Globus pallidus (tissue), 1 donor: ENCODE measurements at regions not wholly inside any gene's neighbourhood (a gene's known extent, or its start where the extent isn't known, plus 50 kb on each side); places are given as distances from the start of the nearest gene placed in this dataset.
"Not testable (repeated sequence)": the region's sequence is repeated elsewhere in the genome, so short reads cannot be mapped to it uniquely, and the experiment has no call there.

ENCODE experiments used
- DNase-seq: peaks from one replicate; pipeline ENCODE4 v3.0.0-alpha.2; 2015; ENCODE audit warnings: low spot score

DNA sequence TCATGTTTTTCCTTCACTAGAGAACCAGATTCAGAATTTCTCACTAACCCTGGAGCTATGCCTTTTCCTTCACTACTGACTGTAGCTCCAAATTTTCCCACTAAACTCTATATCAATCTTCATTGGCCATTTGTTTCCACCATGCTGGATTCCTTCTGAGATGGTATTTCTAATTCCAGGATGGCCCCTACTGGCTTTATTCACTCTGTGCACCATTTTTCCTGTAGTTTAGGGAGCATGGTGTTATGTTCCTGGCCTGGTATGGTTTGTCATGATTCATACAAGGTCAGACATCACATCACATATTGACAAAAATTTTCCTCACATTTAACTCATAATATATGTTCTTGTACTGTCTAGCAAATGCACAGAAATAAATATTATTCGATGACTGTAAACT lies 229.2 kb upstream of the TFPI start:
- DNase-seq: no peak

DNA sequence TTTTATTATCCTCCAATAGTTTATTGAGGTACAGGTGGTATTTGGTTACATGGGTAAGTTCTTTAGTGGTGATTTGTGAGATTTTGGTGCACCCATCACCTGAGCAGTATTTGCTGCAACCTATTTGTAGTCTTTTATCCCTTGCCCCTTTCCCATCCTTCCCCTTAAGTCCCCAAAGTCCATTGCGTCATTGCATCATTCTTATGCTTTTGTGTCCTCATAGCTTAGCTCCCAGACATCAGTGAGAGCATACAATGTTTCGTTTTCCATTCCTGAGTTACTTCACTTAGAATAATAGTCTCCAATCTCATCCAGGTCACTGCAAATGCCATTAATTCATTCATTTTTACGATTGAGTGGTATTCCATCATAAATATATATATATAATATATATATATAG lies 229.9 kb upstream of the TFPI start:
- DNase-seq: not testable (repeated sequence)

DNA sequence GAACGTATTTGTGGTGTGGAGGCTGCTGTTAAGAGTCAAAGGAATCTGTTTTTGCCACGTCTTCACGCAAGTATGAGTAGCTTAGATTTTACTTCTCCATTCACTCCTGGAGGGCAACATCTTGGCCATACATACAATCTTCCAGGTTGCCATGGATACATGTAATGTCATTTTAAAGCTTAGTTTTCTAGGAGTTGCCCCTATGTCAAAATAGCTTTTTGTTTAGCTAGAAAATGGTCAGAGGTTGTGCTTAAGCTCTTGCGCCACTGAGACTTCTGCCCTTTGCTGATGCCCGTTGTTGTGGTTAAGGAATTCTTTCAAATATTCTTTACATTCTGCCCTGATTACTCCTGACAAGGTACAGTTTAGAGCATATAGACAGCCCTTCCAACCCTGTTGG lies 245.4 kb upstream of the TFPI start:
- no peak for DNase-seq

DNA sequence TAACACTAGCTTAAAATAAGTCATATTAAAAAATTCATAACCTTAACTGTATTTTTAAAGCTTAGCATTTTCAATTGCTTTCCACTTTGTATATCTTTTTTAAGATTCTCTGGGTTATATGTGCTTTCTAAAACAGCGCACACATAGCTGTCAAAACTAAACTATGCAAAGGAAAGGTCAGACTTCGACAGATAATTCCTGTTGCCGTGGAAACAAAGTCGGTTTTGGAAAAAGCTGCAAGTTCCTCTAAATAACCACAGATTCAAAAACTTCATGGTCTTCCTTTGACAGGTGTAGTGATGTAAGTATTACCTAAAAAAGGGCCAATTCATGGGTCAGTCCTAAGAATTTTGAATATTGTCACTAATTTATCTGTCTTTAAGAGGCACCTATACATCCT lies 249.6 kb upstream of the TFPI start:
- no peak for DNase-seq

DNA sequence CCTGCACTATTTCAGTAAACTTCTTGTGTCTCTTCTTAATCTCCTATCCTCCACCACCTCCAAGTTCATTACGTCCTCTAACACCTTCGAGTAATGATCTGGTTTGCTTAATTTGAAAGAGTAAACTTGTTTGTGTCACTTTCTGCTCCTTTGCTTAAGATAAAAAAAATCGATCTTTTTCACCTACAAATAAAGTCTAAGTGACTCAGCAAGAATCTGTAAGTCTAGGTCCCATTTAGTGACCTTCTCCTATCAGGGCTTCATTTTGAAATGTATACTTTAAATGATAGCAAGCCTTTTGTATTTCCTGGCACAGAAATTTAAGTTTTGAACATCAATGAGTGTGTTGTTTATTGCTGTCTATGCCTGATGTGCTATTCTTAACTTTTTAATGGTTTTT lies 260.9 kb upstream of the TFPI start:
- DNase-seq: no peak

DNA sequence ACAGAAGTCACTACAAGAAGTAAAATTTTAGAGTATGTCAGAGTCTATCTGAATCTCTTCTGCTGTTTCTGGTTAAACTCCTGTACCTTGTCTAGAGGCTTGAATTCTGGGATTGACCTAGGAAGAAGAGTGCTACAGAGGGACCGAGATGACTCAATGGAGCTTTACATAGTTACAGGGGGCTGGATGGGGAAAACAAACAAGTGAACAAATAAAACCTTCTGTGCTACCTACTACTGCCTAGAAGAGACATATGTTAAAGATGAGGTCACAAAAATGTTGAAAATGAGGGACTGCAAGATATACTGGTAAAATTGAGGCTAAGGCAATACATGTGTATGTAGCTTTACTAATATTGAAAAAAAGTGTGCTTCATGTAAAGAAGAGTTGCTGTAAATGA lies 265.4 kb upstream of the TFPI start:
- DNase-seq: no peak

DNA sequence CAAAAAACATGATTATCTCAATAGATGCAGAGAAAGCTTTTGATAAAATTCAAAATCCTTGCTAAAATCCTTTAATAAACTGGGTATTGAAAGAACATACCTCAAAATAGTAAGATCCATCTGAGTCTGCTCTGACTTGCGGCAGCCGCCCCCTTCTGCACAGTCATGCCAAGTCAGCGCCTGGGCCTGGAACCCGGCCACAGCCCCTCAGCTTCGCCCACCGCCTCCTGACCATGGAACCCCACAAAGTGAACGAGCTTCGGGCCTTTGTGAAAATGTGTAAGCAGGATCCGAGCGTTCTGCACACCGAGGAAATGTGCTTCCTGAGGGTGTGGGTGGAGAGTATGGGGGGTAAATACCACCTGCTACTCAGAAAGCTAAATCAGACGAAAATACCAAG lies 270.9 kb upstream of the TFPI start:
- DNase-seq: no peak

DNA sequence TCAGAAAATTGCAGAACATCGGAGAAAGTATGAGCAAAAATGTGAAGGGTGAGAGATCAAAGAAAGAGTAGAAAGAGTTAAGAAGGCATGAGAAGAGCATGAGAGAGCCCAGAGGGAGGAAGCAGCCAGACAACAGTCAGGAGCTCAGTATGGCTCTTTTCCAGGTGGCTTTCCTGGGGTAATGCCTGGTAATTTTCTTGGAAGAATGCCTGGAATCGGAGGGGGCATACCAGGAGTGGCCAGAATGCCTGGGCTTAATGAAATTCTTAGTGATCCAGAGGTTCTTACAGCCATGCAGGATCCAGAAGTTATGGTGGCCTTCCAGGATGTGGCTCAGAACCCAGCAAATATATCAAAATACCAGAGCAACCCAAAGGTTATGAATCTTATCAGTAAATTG lies 271.8 kb upstream of the TFPI start:
- no peak for DNase-seq

DNA sequence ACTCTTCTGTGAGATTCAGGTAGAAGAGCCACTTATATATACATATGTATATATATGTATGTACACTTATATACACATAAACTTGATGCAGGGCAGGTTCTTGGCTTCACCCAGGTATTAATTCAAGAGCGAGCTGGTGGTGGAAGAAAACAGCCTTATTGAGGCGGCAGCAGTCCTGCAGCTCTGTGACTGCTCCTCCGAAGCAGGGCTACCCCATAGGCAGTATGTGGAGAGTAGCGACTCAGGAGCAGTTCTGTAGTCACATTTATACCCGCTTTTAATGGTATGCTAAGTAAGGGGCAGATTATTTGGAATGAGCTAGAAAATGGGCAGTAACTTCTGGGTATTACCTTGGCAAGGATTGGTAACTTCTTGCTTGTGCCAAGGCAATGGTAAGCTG lies 280.6 kb upstream of the TFPI start:
- DNase-seq: no peak

DNA sequence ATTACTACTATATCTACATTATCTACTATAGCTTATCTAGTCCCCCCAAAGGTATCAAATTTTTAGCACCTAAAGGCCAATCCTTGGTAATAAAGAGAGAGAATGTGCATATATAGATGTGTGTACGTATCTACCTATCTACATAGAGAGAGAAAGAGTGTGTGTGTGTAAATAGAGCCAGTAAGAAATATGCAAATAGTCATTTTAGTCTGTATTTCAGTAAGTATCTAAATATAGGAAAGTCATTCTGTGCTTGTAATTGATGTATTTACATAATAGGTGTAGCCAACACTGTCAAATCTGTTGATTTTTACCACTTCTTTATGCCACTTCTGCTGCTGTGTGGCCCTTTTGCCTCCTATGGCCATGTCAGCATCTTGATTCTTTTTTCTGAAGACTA lies 284.5 kb upstream of the TFPI start:
- DNase-seq: no peak

DNA sequence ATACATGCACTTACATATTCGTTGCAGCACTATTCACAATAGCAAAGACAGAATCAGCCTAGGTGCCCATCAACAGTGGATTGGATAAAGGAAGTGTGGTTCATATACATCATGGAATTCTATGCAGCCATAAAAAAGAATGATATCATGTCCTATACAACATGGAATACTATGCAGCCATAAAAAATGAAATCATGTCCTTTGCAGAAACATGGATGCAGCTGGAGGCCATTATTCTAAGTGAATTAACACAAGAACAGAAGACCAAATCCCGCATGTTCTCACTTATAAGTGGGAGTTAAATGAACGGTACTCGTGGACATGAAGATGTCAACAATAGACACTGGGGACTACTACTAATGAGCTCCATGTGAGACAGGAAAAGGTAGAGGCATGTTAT lies 288.1 kb upstream of the TFPI start:
- DNase-seq: no peak

DNA sequence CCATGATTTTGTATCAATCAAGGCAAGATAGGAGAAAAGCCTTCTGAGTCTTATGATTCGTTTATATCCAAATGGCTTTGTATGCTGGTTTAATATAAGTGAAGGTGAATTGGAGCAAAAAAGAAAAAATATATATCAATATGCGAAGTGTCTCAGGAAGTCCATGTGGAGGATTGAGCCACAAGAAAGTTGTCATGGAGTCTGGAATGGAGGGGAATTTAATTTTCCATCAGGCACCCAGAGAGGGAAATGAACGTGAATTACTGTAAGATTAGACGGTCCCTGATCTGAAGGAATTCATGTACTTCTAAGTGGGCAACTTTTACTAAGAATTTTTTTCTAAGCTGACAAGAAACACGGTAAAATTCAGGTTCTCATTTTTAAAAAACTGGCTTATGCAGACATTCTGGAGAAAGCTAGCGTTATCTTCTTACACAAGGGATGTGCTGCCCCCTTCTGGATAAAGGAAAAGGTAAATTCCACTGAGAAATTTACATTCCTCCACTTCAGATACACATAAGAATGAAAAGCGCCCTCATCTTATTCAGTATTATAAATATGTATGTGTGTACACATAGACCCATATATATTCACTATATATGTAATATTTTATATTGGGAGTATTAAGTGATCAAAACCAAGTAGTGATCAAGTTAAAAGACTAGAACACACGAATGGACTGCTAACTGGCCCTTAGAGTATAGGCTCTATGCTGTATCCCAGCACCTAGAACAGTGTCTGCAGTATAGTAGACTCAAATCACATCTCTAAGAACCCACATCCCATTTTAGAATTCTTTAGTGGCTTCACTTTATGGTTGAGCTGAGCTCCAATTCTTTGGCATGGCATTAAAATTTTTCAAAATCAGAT lies 289.0 kb upstream of the TFPI start:
- peak; percentile 65 for DNase-seq

DNA sequence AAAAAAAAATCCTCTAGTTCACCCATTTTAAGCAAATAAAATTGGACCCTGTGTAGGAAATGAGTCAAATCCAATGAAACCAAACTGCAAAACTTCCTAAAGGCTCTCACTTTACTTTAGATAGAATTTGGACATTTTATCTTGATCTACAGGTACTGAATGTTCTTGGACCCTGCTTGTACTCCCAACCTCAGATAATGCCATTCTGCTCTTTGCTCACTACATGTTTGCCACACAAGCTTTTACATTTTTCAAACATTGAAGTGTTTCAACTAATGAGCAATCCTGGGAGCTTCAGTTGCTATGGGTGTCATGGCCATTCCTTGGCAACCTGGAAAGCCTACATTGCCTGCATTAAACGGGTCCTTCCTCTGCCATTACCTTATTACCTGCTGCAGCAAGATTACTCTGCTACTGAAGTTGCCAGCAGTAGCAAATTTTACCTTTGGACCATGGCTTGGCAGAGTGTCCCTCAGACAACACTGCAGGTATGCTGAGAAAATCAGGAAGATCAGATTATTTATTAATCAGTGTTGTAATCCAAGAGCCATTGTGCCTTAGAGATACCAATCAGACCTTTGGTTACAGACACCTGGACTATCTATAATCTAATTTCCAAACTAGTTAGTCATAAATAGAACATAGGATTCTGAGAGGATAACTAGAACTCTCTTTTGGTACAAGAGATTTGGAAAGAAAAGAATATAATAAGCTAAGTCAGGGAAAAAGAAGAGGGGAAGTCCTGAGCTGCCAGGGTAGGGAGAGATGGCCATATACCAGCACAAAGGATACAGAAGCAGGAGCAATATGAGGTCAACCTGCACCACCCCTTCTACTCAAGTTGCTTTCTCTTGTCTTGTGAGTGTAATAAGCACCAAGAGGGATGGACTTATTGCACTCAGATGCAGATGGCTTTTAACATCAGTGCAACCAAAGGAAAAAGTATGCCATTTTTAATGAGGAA lies 293.3 kb upstream of the TFPI start:
- no peak for DNase-seq

DNA sequence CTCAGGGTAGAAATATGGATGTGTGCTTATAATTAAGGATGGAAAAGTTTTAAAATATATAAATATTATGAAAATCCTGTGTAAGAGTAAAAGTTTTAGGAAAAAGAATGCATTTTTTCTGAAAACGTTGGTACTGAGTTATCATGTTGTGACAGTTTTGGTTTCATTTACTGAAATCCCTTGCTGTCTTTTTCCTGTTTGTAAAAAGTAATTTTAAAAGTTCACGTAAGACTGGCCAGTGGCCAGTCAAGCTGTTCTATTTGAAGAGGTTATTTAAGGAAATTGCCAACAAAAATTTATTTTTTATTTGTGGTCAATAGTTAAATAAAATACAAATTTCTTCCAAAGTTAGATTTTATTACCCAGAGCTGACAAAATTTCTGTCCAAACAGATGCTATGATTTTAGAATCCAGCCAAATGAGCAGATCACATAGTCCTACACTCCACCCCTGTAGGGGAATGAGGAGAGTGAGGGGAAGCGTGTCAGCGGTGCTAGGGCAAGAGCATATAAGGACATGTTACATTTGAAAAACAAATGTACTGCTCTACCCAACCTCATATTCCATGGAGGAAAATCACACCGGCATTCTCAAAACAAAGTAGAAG lies 297.8 kb upstream of the TFPI start:
- no peak for DNase-seq

DNA sequence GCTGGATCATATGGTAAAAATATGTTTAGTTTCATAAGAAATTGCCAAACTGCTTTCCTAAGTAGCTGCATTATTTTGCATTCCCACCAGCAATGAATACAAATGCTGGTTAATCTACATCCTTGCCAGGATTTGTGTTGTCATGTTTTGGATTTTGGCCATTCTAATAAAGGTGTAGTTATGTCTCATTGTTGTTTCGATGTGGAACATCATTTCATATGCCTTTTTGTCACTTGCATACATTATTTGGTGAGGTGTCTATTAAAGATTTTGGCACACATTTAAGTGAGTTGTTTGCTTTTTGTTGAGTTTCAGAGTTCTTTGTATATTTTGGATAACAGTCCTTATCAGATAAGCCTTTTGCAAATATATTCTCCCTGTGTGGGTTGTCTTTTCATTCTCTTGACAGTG lies 299.2 kb upstream of the TFPI start:
- no peak for DNase-seq

DNA sequence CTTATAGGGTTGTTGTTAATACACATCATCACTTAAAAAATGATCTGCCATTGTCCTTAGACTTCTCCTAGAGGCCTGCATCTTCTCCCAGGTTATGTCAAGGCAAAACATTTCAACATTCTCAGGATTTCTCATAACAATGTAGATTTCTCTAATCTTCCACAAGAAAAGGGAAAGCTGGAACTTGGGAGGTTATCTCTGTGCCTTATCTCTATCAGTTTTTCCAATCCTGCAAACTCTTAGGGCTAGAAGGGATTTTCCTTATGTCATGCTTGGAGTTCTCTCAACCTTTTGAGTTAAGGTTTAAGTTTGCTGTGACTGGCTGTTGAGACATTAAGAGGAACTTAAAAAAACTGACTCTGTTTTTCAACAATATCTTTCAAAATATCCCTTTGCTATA lies 300.6 kb upstream of the TFPI start:
- no peak for DNase-seq

DNA sequence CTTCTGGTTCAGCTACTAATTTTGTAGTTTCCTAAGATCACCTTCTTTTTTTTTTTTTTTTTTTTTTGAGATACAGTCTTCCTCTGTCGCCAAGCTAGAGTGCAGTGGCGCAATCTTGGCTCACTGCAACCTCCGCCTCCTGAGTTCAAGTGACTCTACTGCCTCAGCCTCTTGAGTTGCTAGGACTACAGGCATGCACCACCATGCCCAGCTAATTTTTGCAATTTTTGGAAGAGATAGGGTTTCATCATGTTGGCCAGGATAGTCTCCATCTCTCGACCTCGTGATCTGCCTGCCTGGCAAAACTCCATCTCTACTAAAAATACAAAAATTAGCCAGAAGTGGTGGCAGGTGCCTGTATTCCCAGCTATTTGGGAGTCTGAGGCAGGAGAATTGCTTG lies 301.5 kb upstream of the TFPI start:
- no peak for DNase-seq

DNA sequence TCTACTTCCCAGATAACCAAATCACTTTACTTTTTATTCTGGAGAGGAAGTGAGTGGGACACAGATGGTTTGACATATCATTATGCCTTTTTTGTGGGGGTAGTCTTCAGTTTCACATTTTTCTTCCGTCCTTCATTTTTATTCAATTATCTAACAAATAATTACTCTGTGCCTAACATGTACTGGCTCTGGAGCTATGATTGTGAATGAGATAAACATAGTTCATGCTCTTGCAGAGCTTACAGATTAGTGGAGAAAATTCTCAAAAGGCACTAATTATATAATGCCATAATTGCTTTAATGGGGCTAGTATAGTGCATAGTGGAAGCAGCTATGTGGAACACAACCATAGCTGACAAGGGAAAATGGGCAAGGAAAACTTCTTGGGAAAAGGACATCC lies 303.6 kb upstream of the TFPI start:
- DNase-seq: no peak

DNA sequence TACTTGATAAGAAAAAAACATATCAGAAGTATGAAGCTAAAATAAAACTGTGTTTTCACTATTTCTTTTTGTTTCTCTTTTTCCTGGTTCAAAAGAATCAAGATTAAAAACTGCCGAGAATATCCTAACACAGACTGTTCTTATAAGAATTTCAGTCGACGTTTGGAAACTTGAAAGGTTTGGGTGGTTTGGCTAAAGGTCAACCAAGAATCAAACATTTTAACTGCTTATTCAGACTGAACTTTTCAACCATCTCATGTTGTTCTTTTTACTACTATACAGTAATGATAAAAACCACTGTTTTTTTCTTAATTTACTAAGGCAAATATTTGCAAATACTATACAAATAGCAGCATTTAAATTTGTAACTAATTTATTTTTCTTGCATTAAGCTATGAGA lies 308.5 kb upstream of the TFPI start:
- no peak for DNase-seq

DNA sequence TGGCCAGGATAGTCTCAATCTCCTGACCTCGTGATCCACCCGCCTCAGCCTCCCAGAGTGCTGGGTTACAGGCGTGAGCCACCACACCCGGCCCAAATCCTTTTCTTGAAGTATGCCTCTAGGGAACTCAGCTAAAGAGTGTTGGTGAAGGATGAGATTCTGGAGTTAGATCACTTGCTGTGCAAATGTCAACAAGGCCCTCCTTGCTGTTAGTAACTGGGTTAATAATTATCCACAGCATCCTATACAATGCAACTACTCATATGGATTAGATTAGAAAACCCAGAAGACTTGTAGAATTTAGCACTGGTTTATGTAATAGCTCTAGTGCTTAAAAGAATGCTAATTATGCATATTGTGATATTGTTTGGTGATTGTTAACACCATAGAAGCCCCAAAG lies 310.8 kb upstream of the TFPI start:
- no peak for DNase-seq

DNA sequence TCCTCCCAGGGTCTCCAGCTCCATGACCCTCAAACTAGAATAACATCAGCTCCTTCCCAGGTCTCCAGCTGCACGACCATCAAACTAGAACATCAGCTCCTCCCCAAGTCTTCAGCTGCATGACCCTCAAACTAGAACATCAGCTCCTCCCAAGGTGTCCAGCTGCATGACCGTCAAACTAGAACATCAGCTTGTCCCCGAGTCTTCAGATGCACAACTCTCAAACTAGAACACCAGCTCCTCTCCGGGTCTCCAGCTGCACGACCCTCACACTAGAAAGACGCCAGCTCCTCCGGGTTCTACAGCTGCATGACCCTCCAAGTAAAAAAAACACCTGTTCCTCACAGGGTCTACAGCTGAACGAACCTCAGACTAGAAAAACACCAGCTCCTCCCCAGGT lies 312.9 kb upstream of the TFPI start:
- no peak for DNase-seq

DNA sequence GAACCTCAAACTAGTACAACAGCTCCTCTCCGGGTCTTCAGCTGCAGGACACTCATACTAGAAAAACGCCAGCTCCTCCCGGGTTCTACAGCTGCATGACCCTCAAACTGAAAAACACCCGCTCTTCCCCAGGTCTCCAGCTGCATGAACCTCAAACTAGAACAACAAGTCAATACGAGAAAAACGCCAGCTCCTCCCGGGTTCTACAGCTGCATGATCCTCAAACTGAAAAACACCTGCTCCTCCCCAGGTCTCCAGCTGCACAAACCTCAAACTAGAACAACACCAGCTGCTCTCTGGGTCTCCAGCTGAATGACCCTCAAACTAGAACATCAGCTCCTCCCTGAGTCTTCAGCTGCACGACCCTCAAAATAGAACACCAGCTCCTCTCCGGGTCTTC lies 315.0 kb upstream of the TFPI start:
- DNase-seq: no peak

DNA sequence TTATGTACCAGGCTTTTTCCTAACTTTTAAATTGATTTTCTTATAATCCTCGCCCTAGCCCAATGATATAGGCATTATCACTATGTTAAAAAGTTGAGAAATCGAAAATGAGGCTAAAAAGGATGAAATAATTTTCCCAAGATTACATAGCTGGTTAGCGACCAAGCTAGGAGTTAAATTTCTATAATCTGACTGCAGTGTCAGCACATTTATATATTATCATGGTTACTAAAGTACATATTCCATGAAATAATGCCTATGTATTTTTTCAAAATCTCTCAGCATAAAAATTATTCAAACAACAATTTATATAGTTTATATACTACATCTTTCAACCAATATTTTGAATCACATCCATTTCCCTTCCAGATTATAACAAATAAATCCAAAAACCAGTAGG lies 317.3 kb upstream of the TFPI start:
- DNase-seq: no peak
